ENCODE measurements at regions not wholly inside any gene's neighbourhood (a gene's known extent, or its start where the extent isn't known, plus 50 kb on each side); places are given as distances from the start of the nearest gene placed in this dataset.

GRCh38 chr4:24720436-24720835 lies 74.9 kb upstream of the SOD3 start:
- no peak for DNase-seq

GRCh38 chr4:24720979-24721378 lies 74.4 kb upstream of the SOD3 start:
- no peak for DNase-seq

- no peak for DNase-seq
Observed at GRCh38 chr4:24722026-24722568, 73.3 kb upstream of the SOD3 start.

- no peak for DNase-seq
Observed at GRCh38 chr4:24727390-24728224, 67.8 kb upstream of the SOD3 start.

- DNase-seq: no peak
Observed at GRCh38 chr4:24729119-24729730, 66.1 kb upstream of the SOD3 start.

GRCh38 chr4:24730256-24731001 lies 64.9 kb upstream of the SOD3 start:
- no peak for DNase-seq

GRCh38 chr4:24731448-24731847 lies 63.9 kb upstream of the SOD3 start:
- DNase-seq: no peak

- no peak for DNase-seq
Observed at GRCh38 chr4:24734511-24734910, 60.9 kb upstream of the SOD3 start.

- peak; percentile 42 for DNase-seq
Observed at GRCh38 chr4:24736066-24736465, 59.3 kb upstream of the SOD3 start.

GRCh38 chr4:24741910-24742309 lies 53.5 kb upstream of the SOD3 start:
- DNase-seq: no peak

- no peak for DNase-seq
Observed at GRCh38 chr4:24742335-24742734, 53.0 kb upstream of the SOD3 start.

GRCh38 chr4:24742773-24743172 lies 52.6 kb upstream of the SOD3 start:
- DNase-seq: peak; percentile 26

- DNase-seq: no peak
Observed at GRCh38 chr4:24743206-24743605, 52.2 kb upstream of the SOD3 start.

- DNase-seq: no peak
Observed at GRCh38 chr4:24743927-24744326, 51.4 kb upstream of the SOD3 start.

GRCh38 chr4:24745172-24745895 lies 50.0 kb upstream of the SOD3 start:
- DNase-seq: no peak

Data from hematopoietic multipotent progenitor cell treated with erythropoietin and hydrocortisone succinate and interleukin-3 and kit ligand, for 6 days (in vitro differentiated cells).